NCI-H187 (cell line): ENCODE measurements at regions not wholly inside any gene's neighbourhood (a gene's known extent, or its start where the extent isn't known, plus 50 kb on each side); places are given as distances from the start of the nearest gene placed in this dataset.
"Not testable (repeated sequence)": the region's sequence is repeated elsewhere in the genome, so short reads cannot be mapped to it uniquely, and the experiment has no call there.

Experiments
- DNase-seq, 2 experiments: peaks; one replicate each; lab custom pipeline; 2025; lab: John Stamatoyannopoulos, UW

- DNase-seq = no peak
Observed at GRCh38 chr1:234763367-234763766, 153.4 kb upstream of the IRF2BP2 start.

- not testable (repeated sequence) for DNase-seq
Observed at GRCh38 chr1:234762127-234762526, 152.1 kb upstream of the IRF2BP2 start.

- DNase-seq = no peak
Observed at GRCh38 chr1:234760303-234760723, 150.3 kb upstream of the IRF2BP2 start.

GRCh38 chr1:234759888-234760287 lies 149.9 kb upstream of the IRF2BP2 start:
- no peak for DNase-seq

GRCh38 chr1:234758851-234759250 lies 148.9 kb upstream of the IRF2BP2 start:
- DNase-seq = no peak

GRCh38 chr1:234756857-234757256 lies 146.9 kb upstream of the IRF2BP2 start:
- no peak for DNase-seq

- DNase-seq = no peak
Observed at GRCh38 chr1:234756066-234756774, 146.2 kb upstream of the IRF2BP2 start.

- peak; percentile 20 to 40 for DNase-seq
Observed at GRCh38 chr1:234755449-234755863, 145.5 kb upstream of the IRF2BP2 start.

GRCh38 chr1:234753979-234754378 lies 144.0 kb upstream of the IRF2BP2 start:
- DNase-seq = no peak

- DNase-seq = no peak
Observed at GRCh38 chr1:234752927-234753326, 142.9 kb upstream of the IRF2BP2 start.

- no peak for DNase-seq
Observed at GRCh38 chr1:234751678-234752077, 141.7 kb upstream of the IRF2BP2 start.

- DNase-seq = no peak
Observed at GRCh38 chr1:234750922-234751627, 141.1 kb upstream of the IRF2BP2 start.

GRCh38 chr1:234748713-234749112 lies 138.7 kb upstream of the IRF2BP2 start:
- no peak for DNase-seq

GRCh38 chr1:234748066-234748465 lies 138.1 kb upstream of the IRF2BP2 start:
- DNase-seq = no peak

- DNase-seq = no peak
Observed at GRCh38 chr1:234746798-234747196, 136.8 kb upstream of the IRF2BP2 start.

GRCh38 chr1:234745844-234746797 lies 136.1 kb upstream of the IRF2BP2 start:
- no peak for DNase-seq

GRCh38 chr1:234745276-234745675 lies 135.3 kb upstream of the IRF2BP2 start:
- no peak for DNase-seq

GRCh38 chr1:234743791-234744611 lies 134.0 kb upstream of the IRF2BP2 start:
- peak; percentile 26 to 38 for DNase-seq

GRCh38 chr1:234742622-234743021 lies 132.6 kb upstream of the IRF2BP2 start:
- DNase-seq = no peak

GRCh38 chr1:234737967-234738314 lies 128.0 kb upstream of the IRF2BP2 start:
- DNase-seq = peak; percentile 24 to 34

GRCh38 chr1:234735916-234736315 lies 125.9 kb upstream of the IRF2BP2 start:
- no peak for DNase-seq

- no peak for DNase-seq
Observed at GRCh38 chr1:234735476-234735875, 125.5 kb upstream of the IRF2BP2 start.
